ENCODE measurements at regions not wholly inside any gene's neighbourhood (a gene's known extent, or its start where the extent isn't known, plus 50 kb on each side); places are given as distances from the start of the nearest gene placed in this dataset.

- no peak for DNase-seq
Measured at GRCh38 chr5:39863926-39864552, 439.3 kb upstream of the DAB2 start.

DNA sequence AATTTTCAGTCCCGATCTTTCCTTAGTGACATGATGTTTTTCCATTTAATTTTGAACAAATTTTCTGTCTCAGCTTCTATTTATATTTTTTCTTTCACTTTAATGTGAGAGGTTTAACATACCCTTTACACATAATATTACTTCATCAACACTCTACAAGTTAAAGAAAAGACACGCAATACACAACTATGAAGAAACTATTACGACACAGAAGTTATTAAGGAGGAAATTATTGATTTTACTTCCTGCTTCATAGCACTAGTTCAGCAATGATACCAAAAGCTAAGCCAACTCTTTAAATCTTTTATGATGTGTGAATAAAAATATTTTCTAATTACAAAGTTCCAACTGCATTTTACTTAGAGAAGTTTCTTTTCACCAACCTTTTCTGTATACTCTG, 432.3 kb upstream of the DAB2 start:
- no peak for DNase-seq

GRCh38 chr5:39854771-39855410, 430.1 kb upstream of the DAB2 start:
- no peak for DNase-seq

DNA sequence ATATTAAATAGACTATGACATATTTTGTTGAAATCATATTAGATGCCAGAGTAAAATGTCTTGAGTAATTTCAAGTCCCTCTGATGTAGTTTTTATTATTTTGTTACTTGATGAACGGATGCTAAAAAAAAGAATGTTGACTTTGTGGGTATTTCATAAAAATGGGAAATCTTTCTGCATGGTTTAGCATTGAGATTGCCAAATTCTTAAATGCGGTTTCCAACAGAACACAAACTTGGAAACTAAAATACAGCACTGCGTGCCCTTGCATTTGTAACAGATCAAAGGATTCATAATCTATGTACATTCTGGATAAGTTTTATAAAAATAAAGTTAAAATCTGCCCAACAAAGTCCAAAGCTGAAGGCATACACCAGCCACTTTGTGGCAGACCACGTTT, 425.5 kb upstream of the DAB2 start:
- no peak for DNase-seq

- no peak for DNase-seq
Measured at GRCh38 chr5:39846144-39846543, 421.4 kb upstream of the DAB2 start.

DNA sequence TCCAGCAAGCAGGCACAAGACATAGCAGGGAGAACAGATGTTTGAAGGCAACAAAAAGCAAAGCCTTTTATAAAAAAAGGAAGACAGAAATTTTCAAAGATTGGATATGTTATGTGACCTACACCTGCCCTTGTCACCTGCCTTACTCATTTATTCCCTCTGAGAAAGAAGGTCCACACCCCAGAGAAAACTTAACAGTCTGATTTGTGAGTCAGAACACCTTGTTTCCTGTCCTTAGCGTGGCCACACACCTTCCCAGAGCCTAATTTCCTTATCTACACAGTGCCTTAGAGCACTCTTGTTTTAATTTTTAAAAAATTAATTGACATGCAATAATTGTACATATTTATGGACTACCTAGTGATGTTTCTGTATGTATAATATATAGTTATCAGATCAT, 419.0 kb upstream of the DAB2 start:
- no peak for DNase-seq

GRCh38 chr5:39835371-39835770, 410.6 kb upstream of the DAB2 start:
- no peak for DNase-seq

GRCh38 chr5:39829441-39829840, 404.7 kb upstream of the DAB2 start:
- DNase-seq, result no peak

- no peak for DNase-seq
Measured at GRCh38 chr5:39826051-39826450, 401.3 kb upstream of the DAB2 start.

GRCh38 chr5:39825301-39825700, 400.5 kb upstream of the DAB2 start:
- DNase-seq, result no peak

- no peak for DNase-seq
Measured at GRCh38 chr5:39822020-39822419, 397.2 kb upstream of the DAB2 start.

DNA sequence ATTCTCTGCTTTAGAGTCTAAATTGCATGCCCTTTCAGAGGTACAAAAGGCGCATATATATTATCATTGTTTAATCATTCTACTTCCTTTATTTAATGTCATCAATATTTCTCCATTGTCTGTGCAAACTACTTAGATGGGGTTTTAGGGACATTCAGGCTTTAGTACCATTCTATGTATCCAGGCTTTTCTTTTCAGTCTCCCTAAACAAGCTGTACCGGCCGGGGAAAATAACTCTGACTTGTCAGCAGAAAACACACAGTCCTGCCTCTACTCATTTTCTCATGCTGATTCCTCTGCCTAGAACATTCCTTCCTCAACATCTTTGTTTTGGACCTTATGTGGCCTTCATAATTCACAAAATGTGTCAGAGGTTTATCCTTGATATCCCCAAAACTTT, 392.1 kb upstream of the DAB2 start:
- DNase-seq, result no peak

GRCh38 chr5:39816156-39816845, 391.5 kb upstream of the DAB2 start:
- DNase-seq, result no peak

- no peak for DNase-seq
Measured at GRCh38 chr5:39815711-39816110, 390.9 kb upstream of the DAB2 start.

DNA sequence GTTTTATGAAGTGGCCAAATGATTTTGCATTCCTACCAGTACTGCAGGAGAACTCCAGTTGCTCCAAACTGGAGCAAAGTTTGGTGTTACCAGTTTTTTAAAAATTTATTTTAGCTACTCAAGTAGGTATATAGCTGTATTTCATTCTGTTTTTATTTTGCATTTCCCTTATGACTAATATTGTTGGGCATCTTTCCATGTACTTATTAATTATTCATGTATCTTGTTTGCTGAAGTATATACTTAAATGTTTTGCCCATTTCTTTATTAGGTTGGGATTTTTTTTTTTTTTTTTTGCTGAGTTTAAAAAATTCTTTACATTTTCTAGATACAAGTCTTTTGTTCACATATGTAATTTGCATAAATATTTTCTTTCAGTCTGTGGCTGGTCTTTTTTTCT, 386.6 kb upstream of the DAB2 start:
- no peak for DNase-seq

GRCh38 chr5:39808656-39809055, 383.9 kb upstream of the DAB2 start:
- DNase-seq, result no peak

GRCh38 chr5:39801306-39801705, 376.5 kb upstream of the DAB2 start:
- no peak for DNase-seq

GRCh38 chr5:39800042-39800601, 375.3 kb upstream of the DAB2 start:
- no peak for DNase-seq

DNA sequence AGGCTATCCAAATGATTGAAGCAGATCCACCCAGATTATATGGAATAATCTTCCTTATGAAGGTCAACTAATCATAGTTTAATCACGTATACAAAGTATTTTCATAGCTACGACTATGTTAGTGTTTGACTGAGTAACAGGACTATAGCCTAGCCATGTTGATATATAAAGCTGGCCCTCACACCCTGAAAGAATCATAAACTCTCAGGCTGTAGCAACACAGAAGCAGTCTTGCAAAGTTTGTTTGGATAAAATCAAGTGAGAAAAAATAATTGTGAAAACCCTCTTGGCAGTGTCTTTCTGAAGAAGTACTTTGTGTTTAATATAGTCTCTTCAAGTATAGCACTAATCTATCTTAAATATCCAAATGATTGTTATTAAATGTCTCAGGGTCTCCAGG, 374.5 kb upstream of the DAB2 start:
- no peak for DNase-seq

- DNase-seq, result no peak
Measured at GRCh38 chr5:39794513-39795210, 369.9 kb upstream of the DAB2 start.

DNA sequence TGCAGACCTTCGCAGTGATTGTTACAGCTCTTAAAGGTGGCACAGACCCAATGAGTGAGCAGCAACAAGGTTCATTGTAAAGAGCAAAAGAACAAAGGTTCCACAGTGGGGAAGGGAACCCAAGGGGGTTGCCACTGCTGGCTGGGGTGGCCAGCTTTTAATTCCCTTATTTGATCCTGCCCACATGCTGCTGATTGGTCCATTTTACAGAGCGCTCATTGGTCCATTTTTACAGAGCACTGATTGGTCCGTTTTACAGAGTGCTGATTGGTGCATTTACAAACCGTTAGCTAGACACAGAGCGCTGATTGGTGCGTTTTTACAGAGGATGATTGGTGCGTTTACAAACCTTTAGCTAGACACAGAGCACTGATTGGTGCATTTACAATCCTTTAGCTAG, 360.6 kb upstream of the DAB2 start:
- DNase-seq, result no peak

- no peak for DNase-seq
Measured at GRCh38 chr5:39783756-39784421, 359.1 kb upstream of the DAB2 start.

- no peak for DNase-seq
Measured at GRCh38 chr5:39780347-39780746, 355.6 kb upstream of the DAB2 start.
